ENCODE measurements at regions not wholly inside any gene's neighbourhood (a gene's known extent, or its start where the extent isn't known, plus 50 kb on each side); places are given as distances from the start of the nearest gene placed in this dataset.
"Not testable (repeated sequence)": the region's sequence is repeated elsewhere in the genome, so short reads cannot be mapped to it uniquely, and the experiment has no call there.

DNA sequence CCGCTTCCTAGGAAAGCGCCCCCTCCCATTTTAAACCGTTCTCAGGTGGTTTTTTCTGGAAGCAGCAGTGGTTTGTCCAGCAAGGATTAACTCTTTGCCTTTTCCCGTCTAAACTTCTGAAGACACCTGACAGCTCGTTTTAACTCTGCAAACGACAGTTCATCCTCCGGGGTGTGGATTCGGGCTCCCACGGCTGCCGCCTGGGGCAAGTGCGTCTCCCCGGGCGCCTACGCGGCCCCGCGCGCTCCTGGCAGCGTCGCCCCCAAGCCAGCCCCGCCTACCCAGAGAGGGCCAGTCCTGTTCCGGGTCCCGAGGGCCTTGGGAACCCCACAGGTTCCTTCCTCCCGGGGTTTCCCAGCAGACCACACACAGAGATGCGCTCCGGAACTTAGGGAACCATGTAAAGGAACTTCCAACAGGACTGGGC lies 54.4 kb downstream of the PRR18 start:
- peak; percentile 66 for DNase-seq
- peaks cover 36% of the 10 kb centered on the region for H3K27me3 ChIP-seq (ENCODE audit: control insufficient read depth, insufficient read depth, low read length)
- no peaks in the 10 kb centered on the region for H3K36me3 ChIP-seq (replicated peaks; ENCODE audit: control insufficient read depth, insufficient read depth, low read length)
- peak overlapping the region; percentile 37 for H3K4me3 ChIP-seq (ENCODE audit: insufficient read depth, low read depth, low read length)

DNA sequence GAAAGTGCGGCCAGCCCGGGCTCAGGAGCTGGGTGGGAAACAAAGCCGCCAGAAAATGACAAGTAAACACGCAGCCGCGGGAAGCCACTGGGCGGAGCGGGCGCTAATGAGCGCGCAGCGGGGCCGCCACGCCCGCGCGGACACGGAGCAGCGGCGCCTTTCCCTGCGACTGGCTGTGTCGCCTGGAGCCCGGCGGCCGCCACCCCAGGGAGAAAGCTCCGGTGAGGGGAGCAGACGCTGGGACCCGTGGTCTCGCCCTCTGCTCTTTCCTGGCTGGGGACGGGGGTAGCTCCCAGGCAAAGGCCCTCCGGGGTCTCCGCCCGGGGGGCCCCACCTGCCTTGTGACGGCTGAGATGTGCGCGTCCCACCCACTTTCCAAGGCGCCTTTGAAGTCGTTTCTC lies 54.9 kb downstream of the PRR18 start:
- peaks cover 33% of the 10 kb centered on the region for H3K27me3 ChIP-seq (ENCODE audit: control insufficient read depth, insufficient read depth, low read length)
- H3K36me3 ChIP-seq (replicated peaks; ENCODE audit: control insufficient read depth, insufficient read depth, low read length): no peaks in the 10 kb centered on the region
- DNase-seq: peak; percentile 79
- peak overlapping the region; percentile 37 for H3K4me3 ChIP-seq (ENCODE audit: insufficient read depth, low read depth, low read length)

GRCh38 chr6:166252601-166253000 lies 55.6 kb downstream of the PRR18 start:
- Histone ChIP-seq H3K27me3 (ENCODE audit: control insufficient read depth, insufficient read depth, low read length) (peaks cover 33% of the 10 kb centered on the region), H3K36me3 (replicated peaks; ENCODE audit: control insufficient read depth, insufficient read depth, low read length) (no peaks in the 10 kb centered on the region), H3K4me3 (ENCODE audit: insufficient read depth, low read depth, low read length) (no peak overlapping the region)
- DNase-seq: no peak

- Histone ChIP-seq H3K36me3 (replicated peaks; ENCODE audit: control insufficient read depth, insufficient read depth, low read length) (no peaks in the 10 kb centered on the region), H3K27me3 (ENCODE audit: control insufficient read depth, insufficient read depth, low read length) (peaks cover 30% of the 10 kb centered on the region), H3K4me3 (ENCODE audit: insufficient read depth, low read depth, low read length) (no peak overlapping the region)
- DNase-seq: no peak
Observed at GRCh38 chr6:166251655-166252054, 56.5 kb downstream of the PRR18 start.

DNA sequence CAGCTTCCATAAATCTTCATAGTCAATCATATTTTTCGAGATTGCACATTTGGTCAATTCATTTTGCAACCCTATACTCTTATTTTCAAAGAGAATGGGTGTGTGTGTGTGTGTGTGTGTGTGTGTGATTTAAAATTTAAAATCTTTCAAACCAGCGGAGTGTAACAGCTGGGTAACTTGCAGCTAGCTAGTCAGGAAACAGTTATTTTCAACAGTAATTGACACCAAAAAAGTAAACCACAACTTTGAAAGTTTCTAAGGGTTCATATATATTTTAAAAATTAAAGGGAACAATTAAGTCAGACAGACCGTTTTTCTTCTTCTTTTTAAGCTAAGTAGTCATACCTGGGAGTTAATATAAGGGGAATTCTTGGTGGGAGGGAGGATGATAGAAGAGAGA lies 57.0 kb downstream of the PRR18 start:
- peaks cover 30% of the 10 kb centered on the region for H3K27me3 ChIP-seq (ENCODE audit: control insufficient read depth, insufficient read depth, low read length)
- H3K36me3 ChIP-seq (replicated peaks; ENCODE audit: control insufficient read depth, insufficient read depth, low read length): no peaks in the 10 kb centered on the region
- no peak for DNase-seq
- no peak overlapping the region for H3K4me3 ChIP-seq (ENCODE audit: insufficient read depth, low read depth, low read length)

GRCh38 chr6:166249061-166249785 lies 59.0 kb downstream of the PRR18 start:
- peaks cover 19% of the 10 kb centered on the region for H3K27me3 ChIP-seq (ENCODE audit: control insufficient read depth, insufficient read depth, low read length)
- DNase-seq; H3K36me3 ChIP-seq (replicated peaks; ENCODE audit: control insufficient read depth, insufficient read depth, low read length); H3K4me3 ChIP-seq (ENCODE audit: insufficient read depth, low read depth, low read length): not testable (repeated sequence)

GRCh38 chr6:166245148-166245547 lies 63.0 kb downstream of the PRR18 start:
- DNase-seq: no peak
- H3K27me3 ChIP-seq (ENCODE audit: control insufficient read depth, insufficient read depth, low read length): no peaks in the 10 kb centered on the region; the same call in none of the 2 replicates
- no peaks in the 10 kb centered on the region for H3K36me3 ChIP-seq (replicated peaks; ENCODE audit: control insufficient read depth, insufficient read depth, low read length)
- no peak overlapping the region for H3K4me3 ChIP-seq (ENCODE audit: insufficient read depth, low read depth, low read length)

DNA sequence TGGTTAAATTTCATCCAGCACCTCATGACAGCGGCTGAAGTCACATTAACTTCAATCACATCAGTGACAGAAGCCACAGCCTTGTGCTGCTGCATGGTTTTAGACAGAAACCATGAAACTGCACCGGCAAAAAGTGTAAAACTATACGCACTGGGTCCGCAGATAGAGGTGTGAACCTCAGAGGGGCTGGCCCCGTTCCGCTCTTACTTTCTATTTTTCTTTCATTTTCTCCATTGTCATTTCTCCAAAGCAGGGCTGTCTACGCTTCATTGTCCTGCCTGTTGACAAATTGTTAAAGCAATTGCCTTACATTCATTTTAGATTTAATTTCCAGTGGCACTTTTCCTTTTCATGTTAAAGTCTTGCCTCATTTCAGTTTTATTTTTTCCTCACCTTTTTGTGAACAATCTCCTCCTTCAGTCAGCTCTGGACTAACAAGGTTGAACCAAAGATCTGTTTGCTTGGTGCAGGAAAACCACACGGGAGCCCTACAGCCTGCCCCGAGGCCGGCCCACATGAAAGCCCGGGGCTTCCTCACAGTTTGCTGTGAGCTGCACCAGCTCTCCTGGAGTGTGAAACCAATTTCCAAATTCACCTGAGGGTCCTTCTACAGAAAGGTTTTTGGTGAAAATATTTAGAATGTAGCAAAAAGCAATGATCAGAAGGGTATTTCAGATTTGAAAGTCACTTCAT lies 63.7 kb downstream of the PRR18 start:
- Histone ChIP-seq H3K36me3 (replicated peaks; ENCODE audit: control insufficient read depth, insufficient read depth, low read length) (no peaks in the 10 kb centered on the region), H3K4me3 (ENCODE audit: insufficient read depth, low read depth, low read length) (no peak overlapping the region), H3K27me3 (ENCODE audit: control insufficient read depth, insufficient read depth, low read length) (no peaks in the 10 kb centered on the region; the same call in none of the 2 replicates)
- no peak for DNase-seq

GRCh38 chr6:166242888-166243287 lies 65.3 kb downstream of the PRR18 start:
- H3K27me3 ChIP-seq (ENCODE audit: control insufficient read depth, insufficient read depth, low read length): no peaks in the 10 kb centered on the region; the same call in none of the 2 replicates
- no peak for DNase-seq
- H3K36me3 ChIP-seq (replicated peaks; ENCODE audit: control insufficient read depth, insufficient read depth, low read length): no peaks in the 10 kb centered on the region
- H3K4me3 ChIP-seq (ENCODE audit: insufficient read depth, low read depth, low read length): no peak overlapping the region

DNA sequence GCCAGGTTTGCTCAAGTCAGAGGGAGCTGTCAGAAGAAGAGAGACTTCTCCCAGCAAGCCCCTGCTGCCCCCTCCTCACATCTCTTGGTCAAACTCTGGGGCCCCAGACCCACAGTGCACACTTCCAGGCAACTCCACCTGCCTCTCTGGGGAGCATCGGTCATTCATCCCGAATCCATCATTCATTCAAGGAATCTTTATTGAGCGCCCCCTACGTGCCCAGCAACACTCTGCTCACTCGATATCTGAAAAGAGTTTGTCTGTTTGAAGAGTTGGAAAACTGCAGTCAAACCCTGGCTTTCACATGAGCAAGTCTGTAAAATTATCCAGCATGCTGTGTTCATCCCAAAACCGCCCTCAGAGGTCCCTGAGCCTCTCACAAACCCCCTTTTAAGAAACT lies 66.2 kb downstream of the PRR18 start:
- DNase-seq: no peak
- Histone ChIP-seq H3K36me3 (replicated peaks; ENCODE audit: control insufficient read depth, insufficient read depth, low read length) (no peaks in the 10 kb centered on the region), H3K27me3 (ENCODE audit: control insufficient read depth, insufficient read depth, low read length) (no peaks in the 10 kb centered on the region; the same call in none of the 2 replicates), H3K4me3 (ENCODE audit: insufficient read depth, low read depth, low read length) (no peak overlapping the region)

GRCh38 chr6:166240889-166241288 lies 67.3 kb downstream of the PRR18 start:
- no peak for DNase-seq
- no peaks in the 10 kb centered on the region for H3K36me3 ChIP-seq (replicated peaks; ENCODE audit: control insufficient read depth, insufficient read depth, low read length)
- H3K4me3 ChIP-seq (ENCODE audit: insufficient read depth, low read depth, low read length): no peak overlapping the region
- H3K27me3 ChIP-seq (ENCODE audit: control insufficient read depth, insufficient read depth, low read length): no peaks in the 10 kb centered on the region; the same call in none of the 2 replicates

DNA sequence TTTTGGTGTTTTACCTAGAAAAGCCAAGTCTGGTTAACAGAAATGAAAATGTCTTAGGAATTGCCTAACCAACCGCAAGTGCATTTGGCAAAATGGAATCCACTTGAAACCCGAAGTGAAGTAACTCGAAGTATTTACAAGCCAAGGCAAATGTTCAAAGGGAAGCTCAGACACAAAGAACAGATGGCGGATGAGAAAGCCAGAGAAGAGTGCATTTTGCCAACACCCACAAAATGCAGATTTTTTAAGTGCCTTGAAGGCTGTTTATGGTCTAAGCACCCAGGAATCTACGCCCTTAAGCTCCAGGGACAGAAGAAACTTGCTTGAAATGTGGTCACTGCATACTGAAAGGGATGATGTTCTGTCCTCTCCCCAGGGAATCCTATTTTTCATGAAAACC lies 70.0 kb upstream of the TBXT start:
- Histone ChIP-seq H3K4me3 (ENCODE audit: insufficient read depth, low read depth, low read length) (no peak overlapping the region), H3K27me3 (ENCODE audit: control insufficient read depth, insufficient read depth, low read length) (no peaks in the 10 kb centered on the region; the same call in none of the 2 replicates), H3K36me3 (replicated peaks; ENCODE audit: control insufficient read depth, insufficient read depth, low read length) (no peaks in the 10 kb centered on the region)
- DNase-seq: no peak

DNA sequence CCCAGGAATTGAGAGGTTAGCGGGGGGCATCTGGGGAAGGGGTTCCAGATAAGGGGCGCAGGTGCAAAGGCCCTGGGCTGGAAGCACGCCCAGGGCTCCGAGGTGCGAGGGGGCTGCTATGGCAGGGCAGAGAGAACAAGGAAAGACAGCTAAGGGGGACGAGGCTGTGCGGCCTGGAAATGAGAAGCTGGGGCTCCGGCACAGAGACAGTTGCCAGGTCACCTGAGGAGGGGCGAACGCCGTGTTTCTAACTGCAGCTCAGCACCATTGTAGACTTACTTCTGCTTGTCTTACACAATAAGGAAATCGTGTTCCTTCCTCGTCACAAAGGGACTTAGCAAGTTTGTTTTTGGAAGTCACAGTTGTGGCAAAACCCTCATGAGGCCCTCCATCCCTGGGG lies 68.9 kb upstream of the TBXT start:
- Histone ChIP-seq H3K36me3 (replicated peaks; ENCODE audit: control insufficient read depth, insufficient read depth, low read length) (no peaks in the 10 kb centered on the region), H3K4me3 (ENCODE audit: insufficient read depth, low read depth, low read length) (no peak overlapping the region), H3K27me3 (ENCODE audit: control insufficient read depth, insufficient read depth, low read length) (no peaks in the 10 kb centered on the region; the same call in 1 of the 2 replicates)
- DNase-seq: no peak

GRCh38 chr6:166235666-166236292 lies 68.1 kb upstream of the TBXT start:
- H3K36me3 ChIP-seq (replicated peaks; ENCODE audit: control insufficient read depth, insufficient read depth, low read length): no peaks in the 10 kb centered on the region
- no peaks in the 10 kb centered on the region for H3K27me3 ChIP-seq (ENCODE audit: control insufficient read depth, insufficient read depth, low read length)
- H3K4me3 ChIP-seq (ENCODE audit: insufficient read depth, low read depth, low read length): no peak overlapping the region
- DNase-seq: peak; percentile 76

- not testable (repeated sequence) for H3K36me3 ChIP-seq (replicated peaks; ENCODE audit: control insufficient read depth, insufficient read depth, low read length); H3K4me3 ChIP-seq (ENCODE audit: insufficient read depth, low read depth, low read length); H3K27me3 ChIP-seq (ENCODE audit: control insufficient read depth, insufficient read depth, low read length); DNase-seq
Observed at GRCh38 chr6:166231181-166231580, 63.5 kb upstream of the TBXT start.
